ENCODE measurements at regions not wholly inside any gene's neighbourhood (a gene's known extent, or its start where the extent isn't known, plus 50 kb on each side); places are given as distances from the start of the nearest gene placed in this dataset.

- TF ChIP-seq CTCF (IDR thresholded peaks at IDR 0.05 in 2 of 3, conservative IDR thresholded peaks at IDR 0.05 in 1 of 3; ENCODE audit: control insufficient read depth in 2 of 3, extremely low read depth in 1 of 3, insufficient read depth in 1 of 3, low read depth in 3 of 3, low read length in 3 of 3) (no peak), REST (IDR thresholded peaks at IDR 0.05; ENCODE audit: low read depth, low read length) (no peak), FOXM1 (IDR thresholded peaks at IDR 0.05; ENCODE audit: low read depth, low read length) (no peak), SRF (IDR thresholded peaks at IDR 0.05; ENCODE audit: low read depth in 2 of 2, low read length in 2 of 2) (no peak), BACH1 (IDR thresholded peaks at IDR 0.05; ENCODE audit: borderline replicate concordance) (no peak)
Measured at GRCh38 chr5:131042021-131042789, 122.9 kb downstream of the HINT1 start.
